PFSK-1 (cell line): ENCODE measurements at regions not wholly inside any gene's neighbourhood (a gene's known extent, or its start where the extent isn't known, plus 50 kb on each side); places are given as distances from the start of the nearest gene placed in this dataset.

Experiments
- FOXP2 ChIP-seq: optimal IDR thresholded peaks from 2 replicates; pipeline ENCODE3; 2011; ENCODE audit warnings: borderline replicate concordance, control low read depth, inconsistent platforms; ENCODE audit not compliant: insufficient read depth; ENCODE audit errors: extremely low read length, extremely low read depth
- POLR2AphosphoS5 ChIP-seq: IDR thresholded peaks from 2 replicates; pipeline ENCODE4 v1.6.1; 2012; ENCODE audit warnings: low read depth, mild to moderate bottlenecking, control low read depth, low read length, moderate library complexity
- REST ChIP-seq, 2 experiments: IDR thresholded peaks; 2 replicates each; pipeline versions ENCODE4 v1.6.1 to v1.8.0; 2011 to 2012; ENCODE audit warnings: low read depth in 2 of 2, low read length in 2 of 2, control low read depth in 1 of 2, inconsistent platforms in 1 of 2, mild to moderate bottlenecking in 1 of 2, moderate library complexity in 1 of 2; ENCODE audit not compliant: insufficient read depth in 1 of 2
- SIN3A ChIP-seq: IDR thresholded peaks from 2 replicates; pipeline ENCODE4 v1.6.1; 2012; ENCODE audit warnings: mild to moderate bottlenecking, low read length, moderate library complexity, borderline replicate concordance; ENCODE audit not compliant: insufficient read depth
- TAF1 ChIP-seq: IDR thresholded peaks from 2 replicates; pipeline ENCODE4 v1.6.1; 2012; ENCODE audit warnings: low read length, control low read depth, borderline replicate concordance; ENCODE audit not compliant: insufficient read depth

GRCh38 chr3:18758047-18758704 lies 333.0 kb upstream of the SATB1 start:
- TF ChIP-seq REST (IDR thresholded peaks at IDR 0.05; ENCODE audit: insufficient read depth in 1 of 2, low read depth in 2 of 2, low read length in 2 of 2), result no peak
- no peak for TF ChIP-seq POLR2AphosphoS5
- TF ChIP-seq TAF1, result no peak
- no peak for TF ChIP-seq FOXP2
- no peak for TF ChIP-seq SIN3A

- TF ChIP-seq FOXP2, result no peak
- TF ChIP-seq REST (IDR thresholded peaks at IDR 0.05; ENCODE audit: insufficient read depth in 1 of 2, low read depth in 2 of 2, low read length in 2 of 2), result no peak
- TF ChIP-seq TAF1, result no peak
- TF ChIP-seq SIN3A, result no peak
- TF ChIP-seq POLR2AphosphoS5, result no peak
Observed at GRCh38 chr3:18757476-18757875, 332.3 kb upstream of the SATB1 start.

GRCh38 chr3:18752273-18752934 lies 327.3 kb upstream of the SATB1 start:
- TF ChIP-seq POLR2AphosphoS5, result no peak
- TF ChIP-seq TAF1, result no peak
- no peak for TF ChIP-seq REST (IDR thresholded peaks at IDR 0.05; ENCODE audit: insufficient read depth in 1 of 2, low read depth in 2 of 2, low read length in 2 of 2)
- TF ChIP-seq SIN3A, result no peak
- TF ChIP-seq FOXP2, result no peak

- TF ChIP-seq SIN3A (no peak), TAF1 (no peak), REST (IDR thresholded peaks at IDR 0.05; ENCODE audit: insufficient read depth in 1 of 2, low read depth in 2 of 2, low read length in 2 of 2) (no peak)
Observed at GRCh38 chr3:18751514-18751913, 326.4 kb upstream of the SATB1 start.
